Prostate gland (tissue), 2 donors: ENCODE measurements at regions not wholly inside any gene's neighbourhood (a gene's known extent, or its start where the extent isn't known, plus 50 kb on each side); places are given as distances from the start of the nearest gene placed in this dataset.

ENCODE experiments used
- POLR2A ChIP-seq: fragments of 450-650 bp; IDR thresholded peaks from one replicate; pipeline ENCODE4 v1.6.1; 2016; ENCODE audit warnings: antibody characterized with exemption, mild to moderate bottlenecking
- POLR2AphosphoS5 ChIP-seq: sonication (generic); formaldehyde crosslinking; IDR thresholded peaks from one replicate; pipeline ENCODE4 v1.6.1; 2017; ENCODE audit warnings: antibody characterized with exemption
- TF ChIP-seq, protein P1 (sequence below), 4 experiments: fragments of 200-600 bp in 2 of 4; fragments of 450-650 bp in 2 of 4; sonication (generic) in 2 of 4; IDR thresholded peaks; 1 replicate in 3 of 4; 2 replicates in 1 of 4; pipeline ENCODE4 v1.5.1; 2016 to 2019; ENCODE audit warnings: antibody characterized with exemption in 4 of 4, mild to moderate bottlenecking in 2 of 4, moderate library complexity in 2 of 4

DNA sequence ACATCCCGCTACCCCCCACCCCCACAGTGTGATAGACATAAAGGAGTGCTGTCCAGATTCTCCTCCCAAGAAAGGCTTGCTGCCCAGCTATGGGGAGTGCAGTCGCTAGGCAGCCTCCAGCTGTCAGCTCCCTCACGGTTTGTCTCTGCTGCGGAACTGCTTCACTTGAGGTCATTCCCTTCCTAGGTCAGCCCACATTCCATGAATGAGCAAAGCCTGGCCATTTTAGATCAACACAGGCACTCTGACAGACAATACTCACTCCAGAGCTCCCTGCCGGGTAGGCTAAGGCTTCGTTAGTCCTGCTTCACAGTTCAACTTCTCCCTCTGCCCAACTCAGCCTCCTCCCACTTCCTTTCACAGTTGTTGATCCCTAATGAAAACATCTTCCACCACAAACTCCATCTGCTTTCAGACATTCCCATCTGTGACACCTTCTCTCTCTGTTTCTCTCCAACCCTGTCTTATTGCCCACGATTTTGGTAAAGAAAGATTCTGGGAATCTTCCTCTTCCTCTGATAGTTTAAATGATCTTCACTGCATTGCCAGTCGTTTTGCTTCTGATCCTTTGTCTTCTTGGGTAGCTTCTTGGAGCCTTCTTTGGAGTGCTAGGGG, 318.9 kb upstream of the F9 start:
- no peak for TF ChIP-seq POLR2A
- TF ChIP-seq, protein P1, sequence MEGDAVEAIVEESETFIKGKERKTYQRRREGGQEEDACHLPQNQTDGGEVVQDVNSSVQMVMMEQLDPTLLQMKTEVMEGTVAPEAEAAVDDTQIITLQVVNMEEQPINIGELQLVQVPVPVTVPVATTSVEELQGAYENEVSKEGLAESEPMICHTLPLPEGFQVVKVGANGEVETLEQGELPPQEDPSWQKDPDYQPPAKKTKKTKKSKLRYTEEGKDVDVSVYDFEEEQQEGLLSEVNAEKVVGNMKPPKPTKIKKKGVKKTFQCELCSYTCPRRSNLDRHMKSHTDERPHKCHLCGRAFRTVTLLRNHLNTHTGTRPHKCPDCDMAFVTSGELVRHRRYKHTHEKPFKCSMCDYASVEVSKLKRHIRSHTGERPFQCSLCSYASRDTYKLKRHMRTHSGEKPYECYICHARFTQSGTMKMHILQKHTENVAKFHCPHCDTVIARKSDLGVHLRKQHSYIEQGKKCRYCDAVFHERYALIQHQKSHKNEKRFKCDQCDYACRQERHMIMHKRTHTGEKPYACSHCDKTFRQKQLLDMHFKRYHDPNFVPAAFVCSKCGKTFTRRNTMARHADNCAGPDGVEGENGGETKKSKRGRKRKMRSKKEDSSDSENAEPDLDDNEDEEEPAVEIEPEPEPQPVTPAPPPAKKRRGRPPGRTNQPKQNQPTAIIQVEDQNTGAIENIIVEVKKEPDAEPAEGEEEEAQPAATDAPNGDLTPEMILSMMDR (IDR thresholded peaks at IDR 0.05) = no peak
- TF ChIP-seq POLR2AphosphoS5 = no peak
